GM19324 (cell line): ENCODE measurements at regions not wholly inside any gene's neighbourhood (a gene's known extent, or its start where the extent isn't known, plus 50 kb on each side); places are given as distances from the start of the nearest gene placed in this dataset.
"Not testable (repeated sequence)": the region's sequence is repeated elsewhere in the genome, so short reads cannot be mapped to it uniquely, and the experiment has no call there.

Experiments used
- ATAC-seq: cut with Tn5 transposase; IDR thresholded peaks from one replicate; pipeline ENCODE4 v1.9.1; 2021; ENCODE audit warnings: mild to moderate bottlenecking, moderate library complexity; ENCODE audit not compliant: unreplicated experiment, low FRiP score

- ATAC-seq = peak; percentile 59
Observed at GRCh38 chr1:200258447-200259375, 151.1 kb downstream of the ZNF281 start.

DNA sequence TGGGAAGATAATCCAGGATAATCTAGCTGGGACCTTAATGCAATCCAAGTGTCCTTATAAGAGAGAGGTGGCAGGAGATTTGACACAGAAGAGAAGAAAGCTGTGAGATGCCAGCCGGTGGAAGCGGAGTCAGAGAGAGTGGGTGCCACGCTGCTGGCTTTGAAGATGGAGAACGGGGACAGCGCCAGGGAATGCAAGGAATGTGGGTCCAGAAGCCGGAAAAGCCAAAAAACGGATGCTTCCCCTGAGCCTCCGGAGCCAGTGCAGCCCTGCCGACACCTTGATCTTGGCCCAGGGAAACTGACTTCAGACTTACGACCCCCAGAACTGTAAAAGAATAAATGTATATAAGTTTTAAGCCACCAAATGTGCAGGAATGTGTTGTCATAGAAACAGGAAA lies 152.6 kb downstream of the ZNF281 start:
- ATAC-seq = no peak

DNA sequence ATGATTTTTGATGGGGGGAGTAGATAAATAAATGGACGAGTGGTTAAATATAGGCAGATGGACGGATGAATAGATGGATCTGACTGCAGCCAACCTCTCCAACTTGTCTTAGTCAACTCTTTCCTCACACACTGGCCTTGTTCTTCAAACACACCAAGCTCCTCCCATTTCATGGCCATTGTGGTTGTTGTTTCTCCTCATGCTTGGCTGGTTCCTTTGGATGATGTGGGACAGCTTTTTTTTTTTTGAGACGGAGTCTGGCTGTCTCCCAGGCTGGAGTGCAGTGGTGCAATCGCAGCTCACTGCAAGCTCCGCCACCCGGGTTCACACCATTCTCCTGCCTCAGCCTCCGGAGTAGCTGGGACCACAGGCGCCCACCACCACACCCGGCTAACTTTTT lies 155.2 kb downstream of the ZNF281 start:
- ATAC-seq = not testable (repeated sequence)

DNA sequence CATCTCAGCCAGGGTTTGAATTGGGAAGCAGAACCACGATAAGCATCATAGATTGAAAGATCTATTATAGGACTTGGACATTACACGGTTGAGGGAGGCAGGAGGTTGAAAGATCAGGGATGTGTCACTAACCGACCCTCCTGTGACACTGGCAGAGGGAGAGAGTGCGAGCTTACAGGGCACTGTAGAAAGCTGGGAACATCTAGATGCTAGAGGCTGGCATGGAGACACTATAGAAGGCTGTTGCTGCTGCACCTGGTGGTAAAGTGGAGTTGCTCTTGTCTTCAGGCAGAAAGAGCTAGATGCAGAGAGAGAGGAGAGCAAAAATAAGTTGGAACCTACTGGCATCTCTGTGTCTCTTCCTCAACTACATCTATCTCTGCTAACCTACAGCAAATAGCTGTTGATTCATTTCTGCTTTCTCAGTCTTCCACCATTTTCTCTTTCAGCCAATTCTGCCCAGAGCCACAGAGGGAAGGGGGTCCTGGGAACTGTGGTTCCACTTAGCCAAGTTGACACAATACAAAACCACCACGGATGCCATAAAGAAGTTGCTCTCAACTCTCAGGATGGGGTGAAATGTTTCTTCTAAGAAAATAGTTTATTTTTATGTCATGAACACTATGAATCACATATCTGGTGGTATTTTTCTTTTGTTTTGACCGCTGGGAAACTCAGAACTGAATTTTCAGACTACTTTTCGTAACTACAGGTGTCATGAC lies 155.9 kb downstream of the ZNF281 start:
- no peak for ATAC-seq

GRCh38 chr1:200252531-200252930 lies 157.3 kb downstream of the ZNF281 start:
- no peak for ATAC-seq

DNA sequence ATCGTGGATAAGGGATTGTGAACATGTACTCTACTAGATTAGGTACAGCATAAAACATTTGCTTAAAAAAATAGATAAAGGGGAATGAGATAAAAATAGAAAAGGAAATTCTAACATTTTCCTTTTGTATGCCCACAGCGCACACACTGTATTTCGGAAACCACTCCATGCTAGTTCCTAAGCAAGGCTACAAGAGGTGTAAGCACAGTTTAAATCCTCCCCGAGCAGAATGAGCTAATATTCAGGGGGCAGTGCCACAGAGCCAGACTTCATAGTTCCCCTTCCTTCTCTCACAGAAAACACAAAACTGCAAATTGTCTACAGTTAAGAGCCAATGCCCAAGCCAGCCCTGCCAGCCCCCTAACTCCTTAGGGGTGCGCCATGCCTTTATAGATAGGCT lies 159.4 kb downstream of the ZNF281 start:
- ATAC-seq = no peak

GRCh38 chr1:200248541-200248940 lies 161.3 kb downstream of the ZNF281 start:
- no peak for ATAC-seq

DNA sequence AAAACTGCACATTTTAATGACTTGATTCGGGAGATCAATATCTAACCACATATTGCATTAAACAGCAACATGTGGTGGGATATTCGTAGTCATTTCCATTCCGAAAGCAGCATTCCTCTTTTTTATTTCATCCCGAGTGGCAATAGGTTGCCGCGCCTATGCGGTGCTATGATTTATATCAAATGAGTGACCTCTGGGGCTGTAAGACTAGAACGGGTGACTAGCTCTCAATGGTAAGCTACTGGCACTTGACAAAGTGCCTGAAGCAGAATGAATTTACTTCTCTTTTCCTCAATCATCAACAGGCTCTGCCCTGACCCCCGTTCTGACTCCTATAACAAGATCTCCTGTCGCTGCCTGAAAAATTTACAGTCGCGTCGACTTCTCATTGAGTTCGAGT lies 162.3 kb downstream of the ZNF281 start:
- ATAC-seq = no peak

GRCh38 chr1:200245473-200245872 lies 164.4 kb downstream of the ZNF281 start:
- no peak for ATAC-seq

DNA sequence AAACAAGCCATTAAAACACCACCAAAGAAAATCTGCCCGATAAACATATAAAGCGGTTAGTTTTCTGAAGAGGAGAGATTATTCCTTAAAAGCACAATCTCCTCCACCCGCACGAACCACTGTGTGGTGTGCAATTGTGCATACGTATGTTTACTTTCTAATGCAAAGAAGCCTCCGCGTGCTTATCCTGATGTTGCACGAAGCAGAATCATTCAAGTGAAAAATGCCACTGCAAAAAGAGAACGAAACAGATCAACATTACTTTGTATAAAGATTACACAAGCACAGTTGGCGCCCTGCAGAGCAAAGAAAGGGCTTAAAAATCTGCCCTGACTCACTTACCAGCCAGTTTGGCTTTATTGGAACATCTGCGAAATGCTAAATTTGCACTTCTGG lies 166.8 kb downstream of the ZNF281 start:
- no peak for ATAC-seq

DNA sequence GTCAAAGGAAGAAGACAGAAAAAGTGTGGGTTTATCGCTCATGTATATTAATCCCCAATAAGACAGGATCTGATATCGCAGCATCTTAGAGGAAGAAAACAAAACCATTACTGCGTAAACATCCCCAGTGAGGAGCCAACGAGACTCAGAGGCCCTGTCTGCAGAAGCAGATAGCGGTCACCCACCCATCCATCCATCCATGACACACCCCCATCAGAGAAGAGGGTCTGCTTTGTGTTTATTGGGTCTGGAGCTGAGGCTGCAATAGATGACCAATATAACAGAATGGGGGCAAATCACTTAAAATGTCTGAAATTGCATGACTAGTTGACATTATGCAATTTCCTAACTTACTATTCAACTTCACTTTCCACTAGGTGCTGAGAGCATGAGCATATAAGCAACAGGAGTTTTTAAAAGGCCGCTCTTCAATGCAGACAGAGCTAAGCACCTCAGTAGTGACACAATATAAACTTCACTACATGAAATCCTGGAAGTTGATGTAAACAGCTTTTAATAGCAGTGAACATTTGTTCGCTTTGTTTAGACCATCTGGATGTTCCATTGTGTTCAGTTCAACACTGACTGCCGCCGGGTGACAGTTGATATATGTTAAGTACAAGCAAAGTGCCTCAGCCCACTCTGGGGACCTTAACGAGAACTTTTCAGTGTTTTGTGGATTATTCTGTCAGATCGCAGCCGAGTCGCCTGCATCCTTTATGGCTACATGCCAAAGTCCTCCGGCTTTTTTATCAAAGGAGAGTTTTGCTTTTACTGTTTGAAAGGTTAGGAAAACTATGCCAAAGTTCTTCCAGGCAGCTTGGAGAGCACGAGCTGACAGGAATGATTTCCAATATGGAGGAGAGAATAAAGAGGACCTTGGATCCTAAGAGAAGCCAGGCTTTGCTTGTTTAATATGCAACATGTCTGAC lies 167.5 kb downstream of the ZNF281 start:
- no peak for ATAC-seq

- ATAC-seq = no peak
Observed at GRCh38 chr1:200240656-200241055, 169.2 kb downstream of the ZNF281 start.

DNA sequence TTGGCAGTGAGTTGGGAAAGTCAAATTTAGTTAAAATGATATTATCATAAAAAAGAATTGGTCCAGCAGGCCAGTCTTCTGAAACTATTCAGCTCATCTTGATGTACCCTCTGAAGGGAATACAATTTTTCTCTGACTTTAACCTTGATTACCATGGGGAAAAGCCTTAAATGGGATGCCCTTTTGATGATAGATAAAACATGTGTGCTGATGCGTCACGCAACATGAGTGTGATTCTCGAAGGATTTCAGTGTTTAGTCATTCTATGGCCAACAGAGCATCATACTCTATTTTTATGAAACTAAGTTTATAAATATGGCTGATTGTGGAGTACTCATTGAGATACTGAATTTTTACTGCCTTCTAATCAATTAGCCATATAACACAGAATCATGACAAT lies 171.5 kb downstream of the ZNF281 start:
- no peak for ATAC-seq

DNA sequence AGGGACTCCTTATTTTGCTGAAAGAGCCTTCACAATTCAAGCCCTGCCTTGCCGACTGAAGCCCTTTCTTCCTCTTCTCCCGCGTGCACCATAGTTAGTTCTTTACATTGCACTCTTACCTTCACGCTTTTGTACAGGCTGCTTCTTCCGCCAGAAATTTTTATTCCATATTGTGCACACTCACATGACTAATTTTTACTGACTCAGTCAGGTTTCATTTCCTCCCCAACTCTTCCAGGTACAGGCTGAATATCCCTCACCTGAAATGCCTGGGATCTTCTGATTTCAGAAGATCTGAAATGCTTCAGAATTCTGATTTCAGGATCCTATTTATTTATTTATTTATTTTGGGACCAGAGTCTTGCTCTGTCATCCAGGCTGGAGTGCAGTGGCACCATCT lies 172.8 kb downstream of the ZNF281 start:
- ATAC-seq = no peak

GRCh38 chr1:200234938-200235337 lies 174.9 kb downstream of the ZNF281 start:
- no peak for ATAC-seq

GRCh38 chr1:200233393-200233792 lies 176.4 kb downstream of the ZNF281 start:
- ATAC-seq = no peak

DNA sequence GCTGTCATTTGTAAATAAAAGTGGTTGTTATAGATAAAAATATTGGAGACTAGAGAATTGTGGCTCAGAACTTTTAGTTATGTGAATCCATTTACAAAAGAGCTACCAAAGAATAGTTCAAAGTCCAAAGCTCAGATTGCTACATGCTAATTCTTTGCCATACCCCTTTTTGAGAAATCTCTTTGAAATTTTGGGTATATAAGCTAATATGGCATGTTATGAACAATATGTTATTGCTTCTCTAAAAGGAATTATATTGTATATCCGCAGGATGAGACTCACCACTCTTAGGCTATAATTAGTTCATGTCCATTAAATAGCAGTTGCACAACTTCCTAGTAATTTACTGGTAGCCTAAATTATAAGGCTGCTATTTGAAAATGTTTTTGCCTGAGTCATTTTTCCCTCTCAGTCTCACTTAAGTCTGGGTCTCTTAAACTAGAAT lies 178.0 kb downstream of the ZNF281 start:
- no peak for ATAC-seq

DNA sequence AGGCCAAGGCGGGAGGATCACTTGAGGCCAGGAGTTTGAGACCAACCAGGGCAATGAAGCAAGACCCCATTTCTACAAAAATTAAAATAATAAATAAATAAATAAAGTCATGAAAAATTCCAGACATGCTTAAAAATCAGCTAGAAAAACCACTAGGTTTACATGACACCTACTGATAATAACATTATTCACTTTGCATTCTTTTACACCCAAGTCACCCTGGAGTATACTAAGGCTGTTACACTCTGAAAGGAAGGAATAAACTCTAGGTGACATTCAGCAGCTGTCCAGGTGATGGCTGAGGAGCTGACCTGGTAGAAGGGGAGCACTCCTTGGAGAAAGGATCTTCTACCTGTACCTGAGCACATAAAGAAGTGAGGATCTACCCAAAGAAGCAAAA lies 179.2 kb downstream of the ZNF281 start:
- no peak for ATAC-seq

GRCh38 chr1:200228486-200228885 lies 181.3 kb downstream of the ZNF281 start:
- no peak for ATAC-seq

DNA sequence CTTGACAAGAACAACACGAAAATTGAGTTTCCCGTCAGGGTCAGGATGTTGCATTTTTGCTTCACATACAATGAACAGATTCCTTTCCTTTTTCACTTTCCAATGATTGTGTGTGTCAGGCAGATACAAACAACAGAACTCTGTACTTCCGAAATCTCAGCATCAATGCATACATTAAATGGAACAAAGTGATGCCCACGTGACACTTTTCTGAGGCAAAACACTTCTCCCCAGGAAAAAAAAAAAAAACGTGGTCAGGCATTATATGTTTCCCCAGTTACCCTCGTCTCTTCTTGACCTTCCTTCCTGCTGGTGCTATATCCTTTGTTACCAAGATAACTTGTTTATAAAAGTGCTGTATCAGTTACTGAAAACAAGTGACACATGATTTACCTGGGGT lies 181.8 kb downstream of the ZNF281 start:
- ATAC-seq = no peak
